ENCODE measurements at regions not wholly inside any gene's neighbourhood (a gene's known extent, or its start where the extent isn't known, plus 50 kb on each side); places are given as distances from the start of the nearest gene placed in this dataset.

DNA sequence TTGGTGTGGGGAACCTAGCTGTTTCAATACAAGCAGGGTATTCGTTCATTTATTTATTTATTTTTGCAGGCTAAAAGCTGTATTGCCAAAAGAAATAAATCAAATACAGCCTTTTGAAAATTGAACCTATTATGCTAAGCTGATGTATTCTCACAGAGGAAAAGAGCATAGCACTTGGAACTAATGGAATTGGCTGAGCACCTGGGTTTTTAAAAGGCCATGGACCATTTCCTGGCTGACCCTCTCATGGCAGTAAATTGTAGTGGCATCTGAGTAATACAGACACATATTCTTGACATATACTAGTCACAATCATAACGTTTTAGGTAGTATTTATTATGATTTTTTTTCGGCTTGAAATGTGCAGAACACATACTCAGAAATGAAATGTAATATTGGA, 71.8 kb upstream of the ALG13 start:
- TF ChIP-seq EZH2 (IDR thresholded peaks at IDR 0.05) (no peak), CTCF (IDR thresholded peaks at IDR 0.05) (no peak)

Data from neural progenitor cell (in vitro differentiated cells).